ENCODE measurements at regions not wholly inside any gene's neighbourhood (a gene's known extent, or its start where the extent isn't known, plus 50 kb on each side); places are given as distances from the start of the nearest gene placed in this dataset.
A peak's percentile ranks its signal among the peaks of the same experiment; 100 is the strongest.

GRCh38 chr13:79030513-79030912, 371.6 kb upstream of the OBI1 start:
- no peaks in the 10 kb centered on the region for H3K4me1 ChIP-seq (ENCODE audit: control insufficient read depth, low read length)
- H3K27me3 ChIP-seq (ENCODE audit: control insufficient read depth, low read length): peaks cover 7% of the 10 kb centered on the region
- TF ChIP-seq CTCF (IDR thresholded peaks at IDR 0.05; ENCODE audit: low read depth, low read length, poor library complexity, severe bottlenecking): no peak
- TF ChIP-seq EZH2phosphoT487 (IDR thresholded peaks at IDR 0.05; ENCODE audit: borderline replicate concordance, low read length): no peak
- H3K4me2 ChIP-seq (ENCODE audit: low read length): no peak overlapping the region
- H4K20me1 ChIP-seq (ENCODE audit: control insufficient read depth, insufficient read depth, low read depth, low read length): no peaks in the 10 kb centered on the region
- no peaks in the 10 kb centered on the region for H3F3A ChIP-seq (ENCODE audit: control insufficient read depth, insufficient read depth)
- no peaks in the 10 kb centered on the region for H3K9me2 ChIP-seq (replicated peaks; ENCODE audit: control insufficient read depth, low read length)
- no peak overlapping the region for H3K4me3 ChIP-seq (ENCODE audit: low read length)
- H3K27ac ChIP-seq (ENCODE audit: low read depth, low read length): no peak overlapping the region
- no peaks in the 10 kb centered on the region for H3K9me3 ChIP-seq (ENCODE audit: control insufficient read depth, insufficient read depth, low read length)
- H3K36me3 ChIP-seq (ENCODE audit: control insufficient read depth, low read length): no peaks in the 10 kb centered on the region
- H3K79me2 ChIP-seq (ENCODE audit: control insufficient read depth, low read length): no peaks in the 10 kb centered on the region

GRCh38 chr13:79018166-79018565, 359.2 kb upstream of the OBI1 start:
- no peak overlapping the region for H3K27ac ChIP-seq (ENCODE audit: low read depth, low read length)
- no peaks in the 10 kb centered on the region for H3K79me2 ChIP-seq (ENCODE audit: control insufficient read depth, low read length)
- no peaks in the 10 kb centered on the region for H3K4me1 ChIP-seq (ENCODE audit: control insufficient read depth, low read length)
- no peaks in the 10 kb centered on the region; the same call in 1 of the 2 replicates for H3K9me2 ChIP-seq (replicated peaks; ENCODE audit: control insufficient read depth, low read length)
- no peaks in the 10 kb centered on the region for H3K36me3 ChIP-seq (ENCODE audit: control insufficient read depth, low read length)
- H3K9me3 ChIP-seq (ENCODE audit: control insufficient read depth, insufficient read depth, low read length): peaks cover 11% of the 10 kb centered on the region; the same call in 1 of the 2 replicates
- no peaks in the 10 kb centered on the region for H4K20me1 ChIP-seq (ENCODE audit: control insufficient read depth, insufficient read depth, low read depth, low read length)
- peak; percentile 15 for TF ChIP-seq CTCF (IDR thresholded peaks at IDR 0.05; ENCODE audit: low read depth, low read length, poor library complexity, severe bottlenecking)
- TF ChIP-seq EZH2phosphoT487 (IDR thresholded peaks at IDR 0.05; ENCODE audit: borderline replicate concordance, low read length): no peak
- no peak overlapping the region for H3K4me2 ChIP-seq (ENCODE audit: low read length)
- no peaks in the 10 kb centered on the region for H3K27me3 ChIP-seq (ENCODE audit: control insufficient read depth, low read length)
- no peak overlapping the region for H3K4me3 ChIP-seq (ENCODE audit: low read length)
- H3F3A ChIP-seq (ENCODE audit: control insufficient read depth, insufficient read depth): no peaks in the 10 kb centered on the region

GRCh38 chr13:79011179-79011578, 352.2 kb upstream of the OBI1 start:
- Histone ChIP-seq H3K4me1 (ENCODE audit: control insufficient read depth, low read length) (no peaks in the 10 kb centered on the region), H3K79me2 (ENCODE audit: control insufficient read depth, low read length) (no peaks in the 10 kb centered on the region), H3K9me3 (ENCODE audit: control insufficient read depth, insufficient read depth, low read length) (no peaks in the 10 kb centered on the region), H3K27me3 (ENCODE audit: control insufficient read depth, low read length) (peaks cover 7% of the 10 kb centered on the region), H3K9me2 (replicated peaks; ENCODE audit: control insufficient read depth, low read length) (no peaks in the 10 kb centered on the region), H3K36me3 (ENCODE audit: control insufficient read depth, low read length) (no peaks in the 10 kb centered on the region), H3F3A (ENCODE audit: control insufficient read depth, insufficient read depth) (no peaks in the 10 kb centered on the region), H3K27ac (ENCODE audit: low read depth, low read length) (no peak overlapping the region), H4K20me1 (ENCODE audit: control insufficient read depth, insufficient read depth, low read depth, low read length) (no peaks in the 10 kb centered on the region), H3K4me2 (ENCODE audit: low read length) (no peak overlapping the region), H3K4me3 (ENCODE audit: low read length) (no peak overlapping the region)
- TF ChIP-seq CTCF (IDR thresholded peaks at IDR 0.05; ENCODE audit: low read depth, low read length, poor library complexity, severe bottlenecking): no peak
- TF ChIP-seq EZH2phosphoT487 (IDR thresholded peaks at IDR 0.05; ENCODE audit: borderline replicate concordance, low read length): no peak
